ENCODE measurements at regions not wholly inside any gene's neighbourhood (a gene's known extent, or its start where the extent isn't known, plus 50 kb on each side); places are given as distances from the start of the nearest gene placed in this dataset.

DNA sequence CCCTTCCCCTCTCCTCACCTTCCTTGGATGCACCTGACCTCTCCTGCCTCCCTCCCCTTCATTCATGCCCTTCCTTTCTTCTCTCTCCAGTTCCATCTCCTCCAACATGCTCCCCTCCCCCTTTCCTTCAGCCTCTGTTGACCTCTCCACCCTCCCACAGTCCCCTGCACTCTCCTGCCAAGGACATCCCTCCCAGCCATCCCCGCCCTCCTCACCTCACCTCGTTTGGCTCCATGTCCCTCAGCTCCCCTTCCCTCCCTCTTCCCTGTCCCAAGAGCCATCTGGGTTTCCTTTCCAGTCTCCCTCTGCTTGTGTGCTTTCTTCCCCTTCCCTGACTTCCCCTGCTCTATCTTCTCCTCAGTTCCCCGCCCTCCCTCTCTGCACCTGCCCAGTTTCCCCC lies 819.7 kb downstream of the KCNJ18 start:
- ChIA-PET POLR2A (no interaction called here), CTCF (no interaction called here)
- H3K27ac Mint-ChIP-seq: no peak overlapping the region
- peaks cover 55% of the 10 kb centered on the region for H3K9me3 Mint-ChIP-seq
- peaks cover 67% of the 10 kb centered on the region for H3K36me3 Mint-ChIP-seq
- DNase-seq (ENCODE audit: low spot score): no peak
- no peak for ATAC-seq
- no peaks in the 10 kb centered on the region for H3K4me1 Mint-ChIP-seq
- no peak for TF ChIP-seq RORB (CRISPR knock-in tag; IDR thresholded peaks at IDR 0.05)
- TF ChIP-seq TCF7 (CRISPR knock-in tag; IDR thresholded peaks at IDR 0.05; ENCODE audit: low read depth): no peak
- TF ChIP-seq, protein P1, sequence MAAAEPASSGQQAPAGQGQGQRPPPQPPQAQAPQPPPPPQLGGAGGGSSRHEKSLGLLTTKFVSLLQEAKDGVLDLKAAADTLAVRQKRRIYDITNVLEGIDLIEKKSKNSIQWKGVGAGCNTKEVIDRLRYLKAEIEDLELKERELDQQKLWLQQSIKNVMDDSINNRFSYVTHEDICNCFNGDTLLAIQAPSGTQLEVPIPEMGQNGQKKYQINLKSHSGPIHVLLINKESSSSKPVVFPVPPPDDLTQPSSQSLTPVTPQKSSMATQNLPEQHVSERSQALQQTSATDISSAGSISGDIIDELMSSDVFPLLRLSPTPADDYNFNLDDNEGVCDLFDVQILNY (CRISPR knock-in tag; IDR thresholded peaks at IDR 0.05): no peak
- no peak for TF ChIP-seq ZNF121 (CRISPR knock-in tag; IDR thresholded peaks at IDR 0.05)
- TF ChIP-seq, protein P2, sequence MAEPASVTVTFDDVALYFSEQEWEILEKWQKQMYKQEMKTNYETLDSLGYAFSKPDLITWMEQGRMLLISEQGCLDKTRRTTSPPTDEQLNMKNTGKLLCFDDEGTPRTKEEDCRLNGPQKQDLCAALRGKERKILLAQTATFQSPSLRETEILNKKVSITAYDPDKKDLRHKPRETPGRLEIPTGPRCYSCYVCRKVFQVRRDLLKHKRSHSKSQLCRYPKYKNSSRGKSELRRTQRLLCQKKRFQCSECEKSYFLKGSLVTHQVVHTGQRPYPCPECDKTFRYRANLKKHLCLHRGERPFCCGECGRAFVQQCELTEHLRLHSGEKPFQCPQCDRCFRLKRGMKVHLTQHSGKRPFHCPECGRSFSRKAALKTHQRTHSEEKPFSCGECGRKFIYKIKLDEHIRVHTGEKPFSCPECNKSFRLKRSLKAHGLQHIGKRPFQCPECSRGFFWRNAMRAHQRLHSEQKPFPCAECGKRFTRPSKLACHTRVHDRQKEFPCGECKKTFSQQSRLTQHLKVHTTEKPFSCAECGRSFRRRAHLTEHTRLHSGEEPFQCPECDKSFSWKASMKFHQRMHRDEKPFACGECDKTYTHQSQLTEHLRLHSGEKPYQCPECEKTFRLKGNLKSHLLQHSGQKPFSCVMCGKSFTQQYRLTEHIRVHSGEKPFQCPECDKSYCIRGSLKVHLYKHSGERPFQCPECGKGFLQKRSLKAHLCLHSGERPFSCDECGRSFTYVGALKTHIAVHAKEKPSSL (CRISPR knock-in tag; conservative IDR thresholded peaks at IDR 0.05): no peak
- no peak for TF ChIP-seq GTF2I (CRISPR knock-in tag; conservative IDR thresholded peaks at IDR 0.05)
- TF ChIP-seq FOXK1 (CRISPR knock-in tag; IDR thresholded peaks at IDR 0.05): no peak
- TF ChIP-seq IRF1 (CRISPR knock-in tag; IDR thresholded peaks at IDR 0.05): no peak
- peaks cover 10% of the 10 kb centered on the region for H3K27me3 Mint-ChIP-seq (ENCODE audit: low read depth)
- H3K4me3 Mint-ChIP-seq: no peak overlapping the region

DNA sequence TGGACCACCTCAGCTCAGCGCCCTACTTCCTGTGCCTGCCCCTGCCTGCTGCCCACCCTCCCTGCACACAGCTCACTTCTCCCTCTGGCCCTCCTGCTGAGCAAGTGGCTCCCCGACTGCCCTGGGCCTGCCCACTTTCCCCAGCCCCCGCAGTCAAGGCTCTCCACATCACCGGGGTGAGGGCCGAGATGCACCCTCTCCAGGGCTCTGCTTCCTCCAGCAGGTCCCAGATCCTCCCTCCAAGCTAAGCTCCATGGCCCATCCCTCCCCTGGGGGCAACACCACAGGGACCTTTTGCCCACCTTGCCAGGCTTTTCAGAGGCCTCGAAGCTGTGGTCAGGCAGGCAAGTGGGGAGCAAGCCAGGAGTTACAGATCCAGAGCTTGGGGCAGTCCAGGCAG lies 820.2 kb downstream of the KCNJ18 start:
- Mint-ChIP-seq H3K27me3 (ENCODE audit: low read depth) (peaks cover 10% of the 10 kb centered on the region), H3K27ac (no peak overlapping the region), H3K4me3 (no peak overlapping the region), H3K36me3 (peaks cover 67% of the 10 kb centered on the region), H3K9me3 (peaks cover 57% of the 10 kb centered on the region), H3K4me1 (no peaks in the 10 kb centered on the region)
- DNase-seq (ENCODE audit: low spot score) (no peak), ATAC-seq (no peak)
- ChIA-PET POLR2A (no interaction called here), CTCF (no interaction called here)
- TF ChIP-seq, protein P3, sequence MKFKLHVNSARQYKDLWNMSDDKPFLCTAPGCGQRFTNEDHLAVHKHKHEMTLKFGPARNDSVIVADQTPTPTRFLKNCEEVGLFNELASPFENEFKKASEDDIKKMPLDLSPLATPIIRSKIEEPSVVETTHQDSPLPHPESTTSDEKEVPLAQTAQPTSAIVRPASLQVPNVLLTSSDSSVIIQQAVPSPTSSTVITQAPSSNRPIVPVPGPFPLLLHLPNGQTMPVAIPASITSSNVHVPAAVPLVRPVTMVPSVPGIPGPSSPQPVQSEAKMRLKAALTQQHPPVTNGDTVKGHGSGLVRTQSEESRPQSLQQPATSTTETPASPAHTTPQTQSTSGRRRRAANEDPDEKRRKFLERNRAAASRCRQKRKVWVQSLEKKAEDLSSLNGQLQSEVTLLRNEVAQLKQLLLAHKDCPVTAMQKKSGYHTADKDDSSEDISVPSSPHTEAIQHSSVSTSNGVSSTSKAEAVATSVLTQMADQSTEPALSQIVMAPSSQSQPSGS (CRISPR knock-in tag; IDR thresholded peaks at IDR 0.05; ENCODE audit: borderline replicate concordance, low read depth): no peak
- TF ChIP-seq FOXJ3 (CRISPR knock-in tag; IDR thresholded peaks at IDR 0.05; ENCODE audit: borderline replicate concordance) (no peak), GABPB1 (CRISPR knock-in tag; IDR thresholded peaks at IDR 0.05) (no peak), ELF4 (CRISPR knock-in tag; IDR thresholded peaks at IDR 0.05; ENCODE audit: low read depth) (no peak), ZNF232 (CRISPR knock-in tag; IDR thresholded peaks at IDR 0.05) (no peak), IRF1 (CRISPR knock-in tag; IDR thresholded peaks at IDR 0.05) (no peak), ZNF121 (CRISPR knock-in tag; IDR thresholded peaks at IDR 0.05) (no peak), NR1H2 (CRISPR knock-in tag; IDR thresholded peaks at IDR 0.05) (no peak), ZNF281 (CRISPR knock-in tag; IDR thresholded peaks at IDR 0.05) (no peak)
- TF ChIP-seq, protein P4, sequence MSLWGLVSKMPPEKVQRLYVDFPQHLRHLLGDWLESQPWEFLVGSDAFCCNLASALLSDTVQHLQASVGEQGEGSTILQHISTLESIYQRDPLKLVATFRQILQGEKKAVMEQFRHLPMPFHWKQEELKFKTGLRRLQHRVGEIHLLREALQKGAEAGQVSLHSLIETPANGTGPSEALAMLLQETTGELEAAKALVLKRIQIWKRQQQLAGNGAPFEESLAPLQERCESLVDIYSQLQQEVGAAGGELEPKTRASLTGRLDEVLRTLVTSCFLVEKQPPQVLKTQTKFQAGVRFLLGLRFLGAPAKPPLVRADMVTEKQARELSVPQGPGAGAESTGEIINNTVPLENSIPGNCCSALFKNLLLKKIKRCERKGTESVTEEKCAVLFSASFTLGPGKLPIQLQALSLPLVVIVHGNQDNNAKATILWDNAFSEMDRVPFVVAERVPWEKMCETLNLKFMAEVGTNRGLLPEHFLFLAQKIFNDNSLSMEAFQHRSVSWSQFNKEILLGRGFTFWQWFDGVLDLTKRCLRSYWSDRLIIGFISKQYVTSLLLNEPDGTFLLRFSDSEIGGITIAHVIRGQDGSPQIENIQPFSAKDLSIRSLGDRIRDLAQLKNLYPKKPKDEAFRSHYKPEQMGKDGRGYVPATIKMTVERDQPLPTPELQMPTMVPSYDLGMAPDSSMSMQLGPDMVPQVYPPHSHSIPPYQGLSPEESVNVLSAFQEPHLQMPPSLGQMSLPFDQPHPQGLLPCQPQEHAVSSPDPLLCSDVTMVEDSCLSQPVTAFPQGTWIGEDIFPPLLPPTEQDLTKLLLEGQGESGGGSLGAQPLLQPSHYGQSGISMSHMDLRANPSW (CRISPR knock-in tag; conservative IDR thresholded peaks at IDR 0.05; ENCODE audit: low read depth): no peak
- TF ChIP-seq, protein P5, sequence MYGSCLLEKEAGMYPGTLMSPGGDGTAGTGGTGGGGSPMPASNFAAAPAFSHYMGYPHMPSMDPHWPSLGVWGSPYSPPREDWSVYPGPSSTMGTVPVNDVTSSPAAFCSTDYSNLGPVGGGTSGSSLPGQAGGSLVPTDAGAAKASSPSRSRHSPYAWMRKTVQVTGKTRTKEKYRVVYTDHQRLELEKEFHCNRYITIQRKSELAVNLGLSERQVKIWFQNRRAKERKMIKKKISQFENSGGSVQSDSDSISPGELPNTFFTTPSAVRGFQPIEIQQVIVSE (CRISPR knock-in tag; IDR thresholded peaks at IDR 0.05; ENCODE audit: borderline replicate concordance): no peak
- TF ChIP-seq, protein P6, sequence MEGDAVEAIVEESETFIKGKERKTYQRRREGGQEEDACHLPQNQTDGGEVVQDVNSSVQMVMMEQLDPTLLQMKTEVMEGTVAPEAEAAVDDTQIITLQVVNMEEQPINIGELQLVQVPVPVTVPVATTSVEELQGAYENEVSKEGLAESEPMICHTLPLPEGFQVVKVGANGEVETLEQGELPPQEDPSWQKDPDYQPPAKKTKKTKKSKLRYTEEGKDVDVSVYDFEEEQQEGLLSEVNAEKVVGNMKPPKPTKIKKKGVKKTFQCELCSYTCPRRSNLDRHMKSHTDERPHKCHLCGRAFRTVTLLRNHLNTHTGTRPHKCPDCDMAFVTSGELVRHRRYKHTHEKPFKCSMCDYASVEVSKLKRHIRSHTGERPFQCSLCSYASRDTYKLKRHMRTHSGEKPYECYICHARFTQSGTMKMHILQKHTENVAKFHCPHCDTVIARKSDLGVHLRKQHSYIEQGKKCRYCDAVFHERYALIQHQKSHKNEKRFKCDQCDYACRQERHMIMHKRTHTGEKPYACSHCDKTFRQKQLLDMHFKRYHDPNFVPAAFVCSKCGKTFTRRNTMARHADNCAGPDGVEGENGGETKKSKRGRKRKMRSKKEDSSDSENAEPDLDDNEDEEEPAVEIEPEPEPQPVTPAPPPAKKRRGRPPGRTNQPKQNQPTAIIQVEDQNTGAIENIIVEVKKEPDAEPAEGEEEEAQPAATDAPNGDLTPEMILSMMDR (IDR thresholded peaks at IDR 0.05): no peak
- TF ChIP-seq, protein P7, sequence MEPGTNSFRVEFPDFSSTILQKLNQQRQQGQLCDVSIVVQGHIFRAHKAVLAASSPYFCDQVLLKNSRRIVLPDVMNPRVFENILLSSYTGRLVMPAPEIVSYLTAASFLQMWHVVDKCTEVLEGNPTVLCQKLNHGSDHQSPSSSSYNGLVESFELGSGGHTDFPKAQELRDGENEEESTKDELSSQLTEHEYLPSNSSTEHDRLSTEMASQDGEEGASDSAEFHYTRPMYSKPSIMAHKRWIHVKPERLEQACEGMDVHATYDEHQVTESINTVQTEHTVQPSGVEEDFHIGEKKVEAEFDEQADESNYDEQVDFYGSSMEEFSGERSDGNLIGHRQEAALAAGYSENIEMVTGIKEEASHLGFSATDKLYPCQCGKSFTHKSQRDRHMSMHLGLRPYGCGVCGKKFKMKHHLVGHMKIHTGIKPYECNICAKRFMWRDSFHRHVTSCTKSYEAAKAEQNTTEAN (CRISPR knock-in tag; IDR thresholded peaks at IDR 0.05): no peak

All from WTC11 (cell line).